ENCODE measurements at regions not wholly inside any gene's neighbourhood (a gene's known extent, or its start where the extent isn't known, plus 50 kb on each side); places are given as distances from the start of the nearest gene placed in this dataset.

DNA sequence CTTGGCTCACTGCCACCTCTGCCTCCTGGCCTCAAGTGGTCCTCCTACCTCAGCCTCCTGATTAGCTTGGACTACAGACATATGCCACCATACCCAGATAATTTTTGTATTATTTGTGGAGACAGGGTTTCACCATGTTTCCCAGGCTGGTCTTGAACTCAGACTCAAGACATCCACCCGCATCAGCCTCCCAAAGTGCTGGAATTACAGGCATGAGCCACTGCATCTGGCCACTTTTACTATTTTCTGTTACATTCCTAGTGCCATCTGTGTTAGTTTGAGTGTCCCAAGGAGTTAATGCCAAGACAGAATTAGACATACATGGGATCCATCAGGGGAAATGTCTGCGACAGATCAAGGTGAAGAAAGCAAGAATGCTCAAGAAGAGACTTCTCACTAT, 288.2 kb upstream of the CTSO start:
- intact Hi-C loops (cut with DNase I) = no loop called here
- DNase-seq (ENCODE audit: extremely low spot score) = no peak
- no peak overlapping the region for H3K27ac ChIP-seq (replicated peaks in 1 of 4)
- TF ChIP-seq POLR2A (IDR thresholded peaks at IDR 0.05; ENCODE audit: low read depth) = no peak
- TF ChIP-seq EP300 (IDR thresholded peaks at IDR 0.05) = no peak
- no peak for TF ChIP-seq POLR2AphosphoS5 (IDR thresholded peaks at IDR 0.05)
- TF ChIP-seq, protein P1, sequence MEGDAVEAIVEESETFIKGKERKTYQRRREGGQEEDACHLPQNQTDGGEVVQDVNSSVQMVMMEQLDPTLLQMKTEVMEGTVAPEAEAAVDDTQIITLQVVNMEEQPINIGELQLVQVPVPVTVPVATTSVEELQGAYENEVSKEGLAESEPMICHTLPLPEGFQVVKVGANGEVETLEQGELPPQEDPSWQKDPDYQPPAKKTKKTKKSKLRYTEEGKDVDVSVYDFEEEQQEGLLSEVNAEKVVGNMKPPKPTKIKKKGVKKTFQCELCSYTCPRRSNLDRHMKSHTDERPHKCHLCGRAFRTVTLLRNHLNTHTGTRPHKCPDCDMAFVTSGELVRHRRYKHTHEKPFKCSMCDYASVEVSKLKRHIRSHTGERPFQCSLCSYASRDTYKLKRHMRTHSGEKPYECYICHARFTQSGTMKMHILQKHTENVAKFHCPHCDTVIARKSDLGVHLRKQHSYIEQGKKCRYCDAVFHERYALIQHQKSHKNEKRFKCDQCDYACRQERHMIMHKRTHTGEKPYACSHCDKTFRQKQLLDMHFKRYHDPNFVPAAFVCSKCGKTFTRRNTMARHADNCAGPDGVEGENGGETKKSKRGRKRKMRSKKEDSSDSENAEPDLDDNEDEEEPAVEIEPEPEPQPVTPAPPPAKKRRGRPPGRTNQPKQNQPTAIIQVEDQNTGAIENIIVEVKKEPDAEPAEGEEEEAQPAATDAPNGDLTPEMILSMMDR (IDR thresholded peaks at IDR 0.05) = no peak
- WGBS = 69% methylated on average over 2 of the region's 2 CpGs
- no peak overlapping the region for H3K4me3 ChIP-seq
- no peaks in the 10 kb centered on the region for H3K9me3 ChIP-seq
- no peaks in the 10 kb centered on the region for H3K27me3 ChIP-seq
- H3K4me1 ChIP-seq = no peaks in the 10 kb centered on the region
- no peaks in the 10 kb centered on the region for H3K36me3 ChIP-seq

GRCh38 chr4:156238171-156238570, 284.5 kb upstream of the CTSO start:
- no peak for DNase-seq (ENCODE audit: extremely low spot score)
- Histone ChIP-seq H3K27me3 (no peaks in the 10 kb centered on the region), H3K4me1 (no peaks in the 10 kb centered on the region), H3K4me3 (no peak overlapping the region), H3K27ac (replicated peaks in 1 of 4) (no peak overlapping the region), H3K36me3 (no peaks in the 10 kb centered on the region), H3K9me3 (no peaks in the 10 kb centered on the region)
- intact Hi-C loops (cut with DNase I) = loop anchor here (10.0 kb wide), 1 partner anchor 1487 kb away; no protein-coding TSS in a partner anchor
- TF ChIP-seq POLR2AphosphoS5 (IDR thresholded peaks at IDR 0.05) (no peak), EP300 (IDR thresholded peaks at IDR 0.05) (no peak)
- TF ChIP-seq, protein P1 (IDR thresholded peaks at IDR 0.05) = no peak
- WGBS = 91% methylated on average over 3 of the region's 3 CpGs

- WGBS = 72% methylated on average over 11 of the region's 11 CpGs
- Histone ChIP-seq H3K9me3 (no peaks in the 10 kb centered on the region), H3K27me3 (no peaks in the 10 kb centered on the region), H3K27ac (replicated peaks in 1 of 4) (no peak overlapping the region), H3K36me3 (no peaks in the 10 kb centered on the region), H3K4me1 (no peaks in the 10 kb centered on the region), H3K4me3 (no peak overlapping the region)
- DNase-seq (ENCODE audit: extremely low spot score) = no peak
- intact Hi-C loops (cut with DNase I) = loop anchor here (10.0 kb wide), 1 partner anchor 1488 kb away; no protein-coding TSS in a partner anchor
- TF ChIP-seq POLR2AphosphoS5 (IDR thresholded peaks at IDR 0.05) = no peak
- no peak for TF ChIP-seq EP300 (IDR thresholded peaks at IDR 0.05)
- TF ChIP-seq, protein P1 (IDR thresholded peaks at IDR 0.05) = no peak
- TF ChIP-seq POLR2A (IDR thresholded peaks at IDR 0.05; ENCODE audit: low read depth) = no peak
Measured at GRCh38 chr4:156237231-156237630, 283.6 kb upstream of the CTSO start.

- TF ChIP-seq POLR2AphosphoS5 (IDR thresholded peaks at IDR 0.05) = no peak
- TF ChIP-seq EP300 (IDR thresholded peaks at IDR 0.05) = no peak
- TF ChIP-seq, protein P1 (IDR thresholded peaks at IDR 0.05) = no peak
- no peak for TF ChIP-seq POLR2A (IDR thresholded peaks at IDR 0.05; ENCODE audit: low read depth)
- intact Hi-C loops (cut with DNase I) = loop anchor here (10.0 kb wide), 1 partner anchor 1495 kb away; no protein-coding TSS in a partner anchor
- no peak for DNase-seq (ENCODE audit: extremely low spot score)
- Histone ChIP-seq H3K27ac (replicated peaks in 1 of 4) (no peak overlapping the region), H3K4me1 (no peaks in the 10 kb centered on the region), H3K4me3 (no peak overlapping the region), H3K36me3 (no peaks in the 10 kb centered on the region), H3K27me3 (no peaks in the 10 kb centered on the region), H3K9me3 (no peaks in the 10 kb centered on the region)
- 78% methylated on average over 1 of the region's 1 CpG for WGBS
Measured at GRCh38 chr4:156230176-156230575, 276.5 kb upstream of the CTSO start.

GRCh38 chr4:156228676-156229075, 275.0 kb upstream of the CTSO start:
- Histone ChIP-seq H3K9me3 (no peaks in the 10 kb centered on the region), H3K4me1 (peaks cover 0 to 13% (median 3%) of the 10 kb centered on the region in 4 donors), H3K27ac (replicated peaks in 1 of 4) (no peak overlapping the region), H3K27me3 (no peaks in the 10 kb centered on the region), H3K4me3 (no peak overlapping the region), H3K36me3 (no peaks in the 10 kb centered on the region)
- intact Hi-C loops (cut with DNase I) = no loop called here
- TF ChIP-seq EP300 (IDR thresholded peaks at IDR 0.05) (no peak), POLR2A (IDR thresholded peaks at IDR 0.05; ENCODE audit: low read depth) (no peak), POLR2AphosphoS5 (IDR thresholded peaks at IDR 0.05) (no peak)
- TF ChIP-seq, protein P1 (IDR thresholded peaks at IDR 0.05) = no peak
- DNase-seq (ENCODE audit: extremely low spot score) = no peak
- 71% methylated on average over 3 of the region's 3 CpGs for WGBS

All from esophagus muscularis mucosa (tissue), 4 donors.